ENCODE measurements at regions not wholly inside any gene's neighbourhood (a gene's known extent, or its start where the extent isn't known, plus 50 kb on each side); places are given as distances from the start of the nearest gene placed in this dataset.

DNA sequence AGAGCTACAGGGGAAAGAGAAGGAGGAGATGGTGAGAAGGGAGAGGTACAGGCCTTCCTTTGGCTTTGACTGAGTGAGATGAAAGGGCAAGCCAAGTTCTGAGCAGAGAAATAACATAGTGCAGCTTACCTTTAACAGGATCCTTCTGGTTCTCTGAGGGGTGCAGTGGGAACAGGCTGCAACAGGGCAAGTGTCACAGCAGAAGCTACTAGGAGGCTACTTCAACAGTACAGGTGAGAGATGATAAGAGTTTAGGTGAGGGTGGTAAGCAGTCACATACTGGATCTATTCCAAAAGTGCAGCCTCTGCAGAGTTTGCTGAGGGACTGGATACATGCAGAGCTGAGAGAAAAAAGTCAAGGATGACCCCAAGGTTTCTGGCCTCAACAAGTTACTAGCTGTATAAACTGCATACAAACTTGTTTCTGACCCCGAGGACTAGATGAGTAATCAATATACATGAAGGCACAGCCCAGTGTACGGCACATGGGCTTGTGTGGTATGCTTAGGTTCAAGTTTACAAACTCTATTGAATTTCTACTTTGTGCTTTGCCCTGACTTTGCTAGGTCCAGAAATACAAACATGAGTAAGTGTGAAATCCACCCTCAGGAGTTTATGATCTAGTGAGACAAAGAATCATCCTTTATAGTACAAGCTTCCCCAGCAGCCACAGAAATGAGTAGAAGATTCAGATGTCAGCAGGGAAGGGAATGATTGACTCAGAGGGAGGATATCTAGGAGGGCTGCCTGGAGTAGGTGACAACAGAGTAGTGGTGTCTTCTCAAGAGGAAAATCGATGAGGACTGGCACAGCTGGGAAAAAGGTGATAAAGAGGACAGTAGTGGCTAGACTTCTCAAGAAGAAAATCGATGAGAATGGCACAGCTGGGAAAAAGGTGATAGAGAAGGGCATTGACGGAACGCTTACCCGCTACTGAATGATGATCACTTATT lies 78.2 kb upstream of the TJP1 start:
- Histone ChIP-seq H3K4me3 (ENCODE audit: low read length) (no peak overlapping the region), H3K9ac (ENCODE audit: low read length) (no peak overlapping the region), H3K27ac (ENCODE audit: low read length) (no peak overlapping the region), H3K4me2 (ENCODE audit: low read depth, low read length, poor library complexity, severe bottlenecking) (no peak overlapping the region), H3K9me2 (replicated peaks; ENCODE audit: insufficient read depth, low read length) (no peaks in the 10 kb centered on the region), H3K36me3 (ENCODE audit: insufficient read depth, low read length) (no peaks in the 10 kb centered on the region), H4K20me1 (ENCODE audit: insufficient read depth, low read depth, low read length) (no peaks in the 10 kb centered on the region), H3K27me3 (ENCODE audit: low read length) (no peaks in the 10 kb centered on the region), H3K4me1 (ENCODE audit: low read length) (no peaks in the 10 kb centered on the region), H3K9me3 (ENCODE audit: low read length) (no peaks in the 10 kb centered on the region; the same call in 1 of the 2 replicates), H3K79me2 (ENCODE audit: low read length) (no peaks in the 10 kb centered on the region), H2AFZ (ENCODE audit: low read length) (no peak overlapping the region)
- no peak for DNase-seq

- H3K4me3 ChIP-seq (ENCODE audit: low read length), result no peak overlapping the region
- no peak overlapping the region for H3K9ac ChIP-seq (ENCODE audit: low read length)
- no peak overlapping the region for H3K4me2 ChIP-seq (ENCODE audit: low read depth, low read length, poor library complexity, severe bottlenecking)
- H3K79me2 ChIP-seq (ENCODE audit: low read length), result no peaks in the 10 kb centered on the region
- no peaks in the 10 kb centered on the region for H3K9me2 ChIP-seq (replicated peaks; ENCODE audit: insufficient read depth, low read length)
- no peaks in the 10 kb centered on the region for H3K9me3 ChIP-seq (ENCODE audit: low read length)
- H3K36me3 ChIP-seq (ENCODE audit: insufficient read depth, low read length), result no peaks in the 10 kb centered on the region
- no peak overlapping the region for H3K27ac ChIP-seq (ENCODE audit: low read length)
- H3K27me3 ChIP-seq (ENCODE audit: low read length), result no peaks in the 10 kb centered on the region
- DNase-seq, result no peak
- H4K20me1 ChIP-seq (ENCODE audit: insufficient read depth, low read depth, low read length), result no peaks in the 10 kb centered on the region
- H3K4me1 ChIP-seq (ENCODE audit: low read length), result no peaks in the 10 kb centered on the region
- H2AFZ ChIP-seq (ENCODE audit: low read length), result no peak overlapping the region
These were observed 73.8 kb upstream of the TJP1 start for GRCh38 chr15:29896062-29896461.

DNA sequence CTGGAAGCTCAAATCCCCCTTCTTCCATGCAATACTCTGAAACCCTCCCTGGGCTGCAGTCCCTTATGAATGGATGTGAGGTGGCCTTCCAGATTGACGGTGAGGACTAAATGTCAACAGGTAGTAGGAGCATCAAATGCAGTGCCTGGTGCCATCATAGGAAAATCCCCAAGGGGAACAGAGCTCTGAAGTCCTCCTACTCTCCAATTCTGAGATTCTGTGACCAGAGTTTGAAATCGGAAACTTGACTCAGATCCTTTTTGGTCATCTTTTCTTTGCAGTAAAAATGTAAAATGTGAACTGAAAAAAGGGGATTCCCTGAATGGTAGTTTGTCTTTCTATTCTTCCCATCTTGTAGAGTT lies 68.8 kb upstream of the TJP1 start:
- no peak overlapping the region for H2AFZ ChIP-seq (ENCODE audit: low read length)
- no peaks in the 10 kb centered on the region for H4K20me1 ChIP-seq (ENCODE audit: insufficient read depth, low read depth, low read length)
- no peaks in the 10 kb centered on the region for H3K27me3 ChIP-seq (ENCODE audit: low read length)
- H3K9me3 ChIP-seq (ENCODE audit: low read length), result no peaks in the 10 kb centered on the region
- H3K9me2 ChIP-seq (replicated peaks; ENCODE audit: insufficient read depth, low read length), result no peaks in the 10 kb centered on the region
- no peak overlapping the region for H3K27ac ChIP-seq (ENCODE audit: low read length)
- H3K4me1 ChIP-seq (ENCODE audit: low read length), result no peaks in the 10 kb centered on the region
- H3K4me2 ChIP-seq (ENCODE audit: low read depth, low read length, poor library complexity, severe bottlenecking), result no peak overlapping the region
- DNase-seq, result no peak
- H3K4me3 ChIP-seq (ENCODE audit: low read length), result no peak overlapping the region
- no peak overlapping the region for H3K9ac ChIP-seq (ENCODE audit: low read length)
- no peaks in the 10 kb centered on the region for H3K36me3 ChIP-seq (ENCODE audit: insufficient read depth, low read length)
- H3K79me2 ChIP-seq (ENCODE audit: low read length), result no peaks in the 10 kb centered on the region

DNA sequence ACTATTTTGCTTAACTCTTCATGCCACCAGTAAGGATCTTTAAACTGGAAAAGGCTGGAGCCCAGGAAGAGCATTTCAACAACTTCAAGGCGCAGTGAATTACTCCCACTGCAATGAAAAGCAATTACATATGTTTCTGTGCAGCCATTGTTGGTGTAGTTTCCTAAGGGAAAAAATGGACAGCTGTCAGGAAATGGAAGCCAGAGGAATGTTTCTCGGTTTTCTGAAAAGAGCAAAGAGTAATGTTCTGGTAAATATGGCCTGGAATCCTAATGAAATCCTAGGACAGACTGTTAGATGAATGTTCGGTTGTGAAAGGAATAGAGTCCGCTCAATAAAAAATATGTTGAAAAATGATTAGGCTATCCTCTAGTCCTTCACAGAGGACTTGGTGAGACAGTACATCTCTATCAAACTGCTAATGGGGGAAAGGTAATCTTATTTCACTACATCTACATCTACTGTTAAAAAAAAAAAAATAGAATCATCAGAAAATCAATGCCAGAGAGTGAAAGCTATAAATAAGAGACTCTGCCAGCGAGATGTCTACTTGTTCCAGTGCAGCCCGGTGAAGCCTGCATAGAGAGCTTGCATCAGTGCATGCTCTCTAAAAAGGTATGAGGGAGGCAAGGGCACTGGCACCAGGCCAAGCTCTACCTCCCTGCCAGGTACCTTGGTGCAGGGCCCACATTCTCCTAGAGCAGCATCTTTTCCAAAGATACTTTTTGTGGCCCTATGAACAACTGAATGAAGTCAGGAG lies 68.2 kb upstream of the TJP1 start:
- Histone ChIP-seq H3K4me1 (ENCODE audit: low read length) (no peaks in the 10 kb centered on the region), H3K4me2 (ENCODE audit: low read depth, low read length, poor library complexity, severe bottlenecking) (no peak overlapping the region), H3K27me3 (ENCODE audit: low read length) (no peaks in the 10 kb centered on the region), H3K9ac (ENCODE audit: low read length) (no peak overlapping the region), H3K9me3 (ENCODE audit: low read length) (no peaks in the 10 kb centered on the region), H2AFZ (ENCODE audit: low read length) (no peak overlapping the region), H4K20me1 (ENCODE audit: insufficient read depth, low read depth, low read length) (no peaks in the 10 kb centered on the region), H3K27ac (ENCODE audit: low read length) (no peak overlapping the region), H3K36me3 (ENCODE audit: insufficient read depth, low read length) (no peaks in the 10 kb centered on the region), H3K9me2 (replicated peaks; ENCODE audit: insufficient read depth, low read length) (no peaks in the 10 kb centered on the region), H3K4me3 (ENCODE audit: low read length) (no peak overlapping the region), H3K79me2 (ENCODE audit: low read length) (no peaks in the 10 kb centered on the region)
- no peak for DNase-seq

DNA sequence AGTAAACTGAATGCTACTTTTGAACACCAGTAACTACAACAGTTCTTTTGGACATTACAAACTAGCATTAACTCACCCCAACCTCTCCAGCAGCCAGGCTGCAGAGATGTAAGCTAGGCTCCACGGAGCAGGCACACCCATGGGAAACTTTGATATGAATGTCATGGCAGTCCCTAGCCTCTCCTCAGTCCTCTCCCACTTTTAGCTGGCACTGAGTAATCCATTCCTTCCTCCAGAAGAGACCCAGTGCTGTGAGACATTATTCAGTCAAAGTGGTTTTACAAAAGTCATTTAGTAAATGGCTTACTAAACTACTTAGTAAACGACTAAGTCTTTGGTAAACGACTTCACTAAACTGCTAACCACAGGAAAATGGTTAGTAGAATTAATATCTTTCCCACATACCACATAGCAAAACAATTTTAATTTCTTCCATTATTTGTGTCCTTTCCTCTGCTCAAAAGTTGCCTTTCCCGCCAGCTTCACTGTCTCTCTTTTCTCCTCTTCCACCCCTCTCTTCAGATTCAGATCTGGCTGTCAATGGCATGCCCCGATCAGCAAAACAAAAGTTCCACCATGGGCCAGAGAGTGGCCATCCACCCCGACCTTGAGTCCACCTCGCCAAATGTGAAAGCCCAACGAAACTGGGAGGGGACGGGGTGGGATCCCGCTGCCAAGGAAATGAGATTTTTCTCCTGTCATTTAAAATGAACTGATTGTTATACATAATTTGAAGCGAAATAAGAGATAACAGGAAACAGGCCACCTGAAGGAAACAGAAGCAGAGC lies 67.5 kb upstream of the TJP1 start:
- H3K27me3 ChIP-seq (ENCODE audit: low read length), result no peaks in the 10 kb centered on the region
- no peaks in the 10 kb centered on the region for H3K36me3 ChIP-seq (ENCODE audit: insufficient read depth, low read length)
- H3K4me3 ChIP-seq (ENCODE audit: low read length), result no peak overlapping the region
- no peak overlapping the region for H3K4me2 ChIP-seq (ENCODE audit: low read depth, low read length, poor library complexity, severe bottlenecking)
- H2AFZ ChIP-seq (ENCODE audit: low read length), result no peak overlapping the region
- DNase-seq, result no peak
- H3K4me1 ChIP-seq (ENCODE audit: low read length), result no peaks in the 10 kb centered on the region
- H3K9ac ChIP-seq (ENCODE audit: low read length), result no peak overlapping the region
- no peak overlapping the region for H3K27ac ChIP-seq (ENCODE audit: low read length)
- no peaks in the 10 kb centered on the region for H3K9me2 ChIP-seq (replicated peaks; ENCODE audit: insufficient read depth, low read length)
- no peaks in the 10 kb centered on the region for H4K20me1 ChIP-seq (ENCODE audit: insufficient read depth, low read depth, low read length)
- no peaks in the 10 kb centered on the region for H3K79me2 ChIP-seq (ENCODE audit: low read length)
- no peaks in the 10 kb centered on the region; the same call in 1 of the 2 replicates for H3K9me3 ChIP-seq (ENCODE audit: low read length)

DNA sequence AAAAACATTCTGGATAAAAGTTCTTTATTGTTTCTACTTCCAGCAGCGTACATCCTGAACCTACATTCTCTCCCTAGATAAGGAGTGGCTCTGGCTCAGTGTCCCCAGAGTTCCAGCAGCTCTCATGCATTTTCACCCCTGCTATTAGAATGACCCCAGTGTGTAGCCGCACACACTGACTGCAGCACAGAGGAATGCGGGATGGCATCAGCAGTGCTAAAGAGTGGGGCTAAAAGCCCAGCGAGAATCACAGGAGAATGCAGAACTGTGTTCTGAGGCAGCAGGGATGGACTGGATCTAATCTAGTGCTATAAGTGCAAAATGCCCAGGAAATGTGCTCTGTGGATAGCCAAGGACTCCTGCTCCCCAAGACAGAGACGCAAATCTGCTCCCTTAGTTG lies 66.4 kb upstream of the TJP1 start:
- Histone ChIP-seq H4K20me1 (ENCODE audit: insufficient read depth, low read depth, low read length) (no peaks in the 10 kb centered on the region), H3K9ac (ENCODE audit: low read length) (no peak overlapping the region), H3K4me1 (ENCODE audit: low read length) (no peaks in the 10 kb centered on the region), H3K36me3 (ENCODE audit: insufficient read depth, low read length) (no peaks in the 10 kb centered on the region), H3K27ac (ENCODE audit: low read length) (no peak overlapping the region), H3K79me2 (ENCODE audit: low read length) (no peaks in the 10 kb centered on the region), H3K4me3 (ENCODE audit: low read length) (no peak overlapping the region), H3K4me2 (ENCODE audit: low read depth, low read length, poor library complexity, severe bottlenecking) (no peak overlapping the region), H3K9me3 (ENCODE audit: low read length) (no peaks in the 10 kb centered on the region; the same call in 1 of the 2 replicates), H2AFZ (ENCODE audit: low read length) (no peak overlapping the region), H3K9me2 (replicated peaks; ENCODE audit: insufficient read depth, low read length) (no peaks in the 10 kb centered on the region), H3K27me3 (ENCODE audit: low read length) (no peaks in the 10 kb centered on the region)
- no peak for DNase-seq

DNA sequence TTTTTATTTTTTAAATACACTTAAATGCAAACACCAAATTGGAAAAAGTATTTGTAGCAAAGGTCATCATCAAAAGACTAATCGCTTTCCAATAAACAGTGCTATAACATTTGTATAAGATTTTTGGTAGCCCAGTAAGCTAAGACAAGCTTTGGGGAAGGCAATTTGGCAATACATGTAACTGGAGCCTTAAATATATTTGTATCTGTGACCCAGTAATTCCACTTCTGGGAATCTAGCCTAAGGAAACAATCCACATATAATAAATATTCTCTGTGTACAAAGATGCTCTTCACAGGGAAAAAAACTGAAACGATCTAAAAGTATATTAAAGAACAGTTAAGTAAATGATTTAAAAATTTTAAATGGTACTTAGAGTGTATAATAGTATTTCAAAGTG lies 65.5 kb upstream of the TJP1 start:
- H3K4me1 ChIP-seq (ENCODE audit: low read length), result no peaks in the 10 kb centered on the region
- no peak overlapping the region for H3K27ac ChIP-seq (ENCODE audit: low read length)
- H3K4me3 ChIP-seq (ENCODE audit: low read length), result no peak overlapping the region
- no peaks in the 10 kb centered on the region; the same call in 1 of the 2 replicates for H3K9me3 ChIP-seq (ENCODE audit: low read length)
- DNase-seq, result no peak
- no peaks in the 10 kb centered on the region for H3K9me2 ChIP-seq (replicated peaks; ENCODE audit: insufficient read depth, low read length)
- H3K4me2 ChIP-seq (ENCODE audit: low read depth, low read length, poor library complexity, severe bottlenecking), result no peak overlapping the region
- H3K79me2 ChIP-seq (ENCODE audit: low read length), result no peaks in the 10 kb centered on the region
- H3K27me3 ChIP-seq (ENCODE audit: low read length), result no peaks in the 10 kb centered on the region
- no peaks in the 10 kb centered on the region for H3K36me3 ChIP-seq (ENCODE audit: insufficient read depth, low read length)
- no peaks in the 10 kb centered on the region for H4K20me1 ChIP-seq (ENCODE audit: insufficient read depth, low read depth, low read length)
- no peak overlapping the region for H2AFZ ChIP-seq (ENCODE audit: low read length)
- no peak overlapping the region for H3K9ac ChIP-seq (ENCODE audit: low read length)

- H3K9me2 ChIP-seq (replicated peaks; ENCODE audit: insufficient read depth, low read length), result no peaks in the 10 kb centered on the region
- no peak overlapping the region for H2AFZ ChIP-seq (ENCODE audit: low read length)
- no peak for DNase-seq
- H3K36me3 ChIP-seq (ENCODE audit: insufficient read depth, low read length), result no peaks in the 10 kb centered on the region
- no peaks in the 10 kb centered on the region for H3K27me3 ChIP-seq (ENCODE audit: low read length)
- no peak overlapping the region for H3K4me3 ChIP-seq (ENCODE audit: low read length)
- no peak overlapping the region for H3K4me2 ChIP-seq (ENCODE audit: low read depth, low read length, poor library complexity, severe bottlenecking)
- H3K9ac ChIP-seq (ENCODE audit: low read length), result no peak overlapping the region
- no peaks in the 10 kb centered on the region for H3K79me2 ChIP-seq (ENCODE audit: low read length)
- no peak overlapping the region for H3K27ac ChIP-seq (ENCODE audit: low read length)
- H3K4me1 ChIP-seq (ENCODE audit: low read length), result no peaks in the 10 kb centered on the region
- H3K9me3 ChIP-seq (ENCODE audit: low read length), result no peaks in the 10 kb centered on the region; the same call in 1 of the 2 replicates
- H4K20me1 ChIP-seq (ENCODE audit: insufficient read depth, low read depth, low read length), result no peaks in the 10 kb centered on the region
These were observed 62.9 kb upstream of the TJP1 start for GRCh38 chr15:29885183-29885582.
